ENCODE measurements at regions not wholly inside any gene's neighbourhood (a gene's known extent, or its start where the extent isn't known, plus 50 kb on each side); places are given as distances from the start of the nearest gene placed in this dataset.

DNA sequence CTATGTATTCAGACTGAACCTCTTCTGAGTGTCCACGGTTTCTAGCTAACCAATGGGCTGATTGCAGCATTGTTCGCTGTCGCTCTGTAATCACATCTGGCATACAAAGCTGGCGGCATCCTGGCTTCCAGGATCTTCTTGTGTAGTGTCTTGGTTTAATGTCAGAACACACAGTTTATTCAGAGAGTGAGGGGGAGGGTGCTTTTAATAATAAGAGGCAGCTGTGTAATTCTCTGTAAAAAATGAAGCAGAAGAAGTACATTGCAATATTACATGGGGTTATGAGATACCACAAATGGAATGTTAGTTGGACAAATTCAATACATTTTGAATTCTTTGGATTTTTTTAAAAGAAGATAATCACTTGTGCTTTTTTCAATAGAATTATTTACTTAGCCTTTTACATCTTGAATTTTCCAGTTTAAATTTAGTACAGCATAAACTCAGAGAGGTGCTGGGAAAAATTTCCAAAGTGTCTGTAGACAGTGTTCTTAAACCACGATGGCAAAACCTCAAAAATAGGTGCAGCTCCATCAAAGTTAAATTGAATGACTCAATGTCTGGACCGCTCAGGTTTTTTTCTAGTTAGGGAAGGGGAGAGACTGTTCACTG lies 206.0 kb downstream of the PCSK1 start:
- CTCF ChIA-PET: interaction anchor here (0.5 to 1.7 kb wide), 5 partner anchors 9 to 322 kb away, joined by 3 to 6 read pairs (median 4); no protein-coding TSS in a partner anchor
- Mint-ChIP-seq H3K27me3 (peaks cover 16% of the 10 kb centered on the region), H3K4me3 (no peak overlapping the region)

DNA sequence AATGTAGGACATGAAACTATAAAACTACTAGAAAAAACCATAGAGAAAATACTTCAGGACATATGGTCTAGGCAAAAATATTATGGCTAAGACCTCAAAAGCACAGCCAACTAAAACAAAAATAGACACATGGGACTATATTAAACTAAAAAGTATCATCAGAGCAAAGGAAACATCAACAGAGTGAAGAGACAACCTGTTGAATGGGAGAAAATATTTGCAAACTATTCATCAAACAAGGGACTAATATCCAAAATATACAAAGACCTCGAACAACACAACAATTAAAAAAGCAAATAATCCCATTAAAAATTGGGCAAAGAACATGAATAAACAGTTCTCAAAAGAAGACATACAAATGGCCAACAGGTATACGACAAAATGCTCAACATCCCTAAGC lies 210.9 kb downstream of the PCSK1 start:
- POLR2A ChIA-PET: no interaction called here
- DNase-seq: no peak
- H3K27ac Mint-ChIP-seq: no peak overlapping the region
- peaks cover 2% of the 10 kb centered on the region for H3K27me3 Mint-ChIP-seq
- H3K4me3 Mint-ChIP-seq: no peak overlapping the region
- no peaks in the 10 kb centered on the region for H3K36me3 Mint-ChIP-seq (ENCODE audit: low read depth)
- CTCF ChIA-PET: no interaction called here
- no peaks in the 10 kb centered on the region for H3K9me3 Mint-ChIP-seq
- H3K4me1 Mint-ChIP-seq: peaks cover 1% of the 10 kb centered on the region

More for the DNA sequence above, 206.0 kb downstream of the PCSK1 start:
- POLR2A ChIA-PET: interaction anchor here (0.6 kb wide), 1 partner anchor 1769 kb away, joined by 7 read pairs; no protein-coding TSS in a partner anchor
- no peaks in the 10 kb centered on the region for H3K4me1 Mint-ChIP-seq
- no peaks in the 10 kb centered on the region for H3K36me3 Mint-ChIP-seq (ENCODE audit: low read depth)
- DNase-seq: no peak
- no peak overlapping the region for H3K27ac Mint-ChIP-seq
- H3K9me3 Mint-ChIP-seq: no peaks in the 10 kb centered on the region

DNA sequence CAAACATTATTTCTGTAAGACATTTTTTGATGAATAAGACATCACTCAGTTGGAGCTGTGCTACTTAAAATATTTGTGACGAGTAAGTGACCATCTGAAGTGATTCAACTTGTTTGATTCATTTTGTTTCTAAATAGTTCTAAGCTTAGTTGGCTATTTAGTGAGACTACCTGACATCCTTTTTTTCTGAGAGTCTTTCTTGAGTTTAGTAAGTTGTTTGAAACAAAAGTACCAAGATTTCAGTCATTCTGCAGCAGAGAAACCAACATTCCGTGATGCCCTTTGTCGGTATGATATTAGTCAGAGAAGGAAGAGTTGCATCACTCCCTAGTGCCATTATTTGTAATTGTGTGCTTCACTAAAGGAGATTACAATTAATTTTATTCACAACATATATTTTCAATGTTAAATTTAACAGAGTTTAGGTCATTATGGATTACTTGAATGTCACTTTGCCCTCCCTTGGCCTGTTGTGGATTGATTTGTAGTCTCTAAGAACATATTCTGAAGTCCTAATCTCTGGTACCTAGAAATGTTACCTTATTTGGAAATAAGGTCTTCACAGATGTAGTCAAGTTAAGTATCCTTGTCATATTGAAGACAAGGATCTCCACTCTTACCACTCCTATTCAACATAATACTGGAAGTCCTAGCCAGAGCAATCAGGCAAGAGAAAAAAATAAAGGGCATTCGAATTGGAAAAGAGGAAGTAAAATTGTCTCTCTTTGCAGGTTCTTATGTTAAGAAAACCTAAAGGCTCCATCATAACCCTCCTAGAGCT lies 212.2 kb downstream of the PCSK1 start:
- H3K36me3 Mint-ChIP-seq (ENCODE audit: low read depth): no peaks in the 10 kb centered on the region
- no peaks in the 10 kb centered on the region for H3K27me3 Mint-ChIP-seq
- CTCF ChIA-PET: interaction anchor here (1.0 to 1.3 kb wide), 2 partner anchors 41 to 374 kb away, joined by 3 read pairs; no protein-coding TSS in a partner anchor
- no peak overlapping the region for H3K4me3 Mint-ChIP-seq
- H3K27ac Mint-ChIP-seq: no peak overlapping the region
- POLR2A ChIA-PET: no interaction called here
- peaks cover 1% of the 10 kb centered on the region for H3K4me1 Mint-ChIP-seq
- DNase-seq: no peak
- H3K9me3 Mint-ChIP-seq: no peaks in the 10 kb centered on the region

DNA sequence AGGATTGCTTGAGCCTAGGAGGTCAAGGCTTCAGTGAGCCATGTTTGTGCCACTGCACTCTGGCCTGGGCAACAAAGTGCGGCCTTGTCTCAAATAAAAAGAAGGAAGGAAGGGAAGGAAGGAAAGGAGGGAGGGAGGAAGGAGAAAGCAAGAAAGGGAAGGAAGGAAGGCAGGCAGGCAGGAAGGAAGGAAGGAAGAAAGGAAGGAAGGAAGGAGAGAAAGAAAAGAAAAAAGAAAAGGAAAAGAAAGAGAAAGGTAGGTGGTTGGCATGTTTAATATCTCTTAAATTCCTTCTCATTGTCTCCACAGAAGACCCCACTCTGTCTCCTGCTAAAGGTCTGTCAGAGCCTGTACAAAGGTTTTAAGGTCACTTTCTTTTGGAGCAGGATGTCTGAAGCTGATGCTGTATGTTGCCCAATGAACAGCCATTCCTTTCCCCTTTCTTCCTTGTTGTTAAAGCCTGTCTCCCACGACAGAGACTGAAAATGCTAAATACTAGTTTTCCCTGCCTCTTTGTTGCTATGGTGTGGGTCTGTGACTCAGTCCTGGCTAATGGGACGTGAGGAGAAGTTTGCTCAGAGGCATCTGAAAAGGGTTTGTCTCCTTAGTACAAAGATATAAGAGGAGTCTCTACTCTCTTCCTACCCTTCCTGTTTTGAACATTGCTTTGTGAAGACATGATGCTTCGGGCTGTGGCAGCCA lies 213.3 kb downstream of the PCSK1 start:
- POLR2A ChIA-PET: no interaction called here
- H3K4me3 Mint-ChIP-seq: no peak overlapping the region
- no peak overlapping the region for H3K27ac Mint-ChIP-seq
- H3K9me3 Mint-ChIP-seq: no peaks in the 10 kb centered on the region
- no peaks in the 10 kb centered on the region for H3K27me3 Mint-ChIP-seq
- CTCF ChIA-PET: interaction anchor here (1.0 to 1.3 kb wide), 2 partner anchors 42 to 373 kb away, joined by 3 read pairs; no protein-coding TSS in a partner anchor
- DNase-seq: no peak
- peaks cover 1% of the 10 kb centered on the region for H3K4me1 Mint-ChIP-seq
- H3K36me3 Mint-ChIP-seq (ENCODE audit: low read depth): no peaks in the 10 kb centered on the region

DNA sequence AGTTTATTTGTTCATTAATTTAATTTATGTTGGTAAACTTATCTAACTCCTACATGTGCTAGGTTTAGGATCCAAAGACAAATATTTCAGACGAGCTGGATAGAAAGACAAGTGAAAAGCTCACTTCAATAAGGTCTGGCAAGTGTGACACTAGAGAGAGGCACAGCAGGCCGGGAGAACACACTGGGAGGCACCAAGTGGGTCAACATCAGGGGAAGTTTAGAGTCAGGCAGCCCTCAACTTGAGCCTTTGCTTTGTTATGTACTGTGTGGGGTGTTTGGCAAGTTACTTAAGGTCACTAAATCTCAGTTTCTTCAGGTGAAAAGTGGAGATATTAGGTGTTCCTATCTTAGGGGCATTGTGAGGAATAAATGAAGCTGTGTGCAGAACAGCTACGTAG lies 214.4 kb downstream of the PCSK1 start:
- H3K9me3 Mint-ChIP-seq: no peaks in the 10 kb centered on the region
- H3K4me1 Mint-ChIP-seq: peaks cover 1% of the 10 kb centered on the region
- H3K36me3 Mint-ChIP-seq (ENCODE audit: low read depth): no peaks in the 10 kb centered on the region
- DNase-seq: no peak
- POLR2A ChIA-PET: no interaction called here
- H3K4me3 Mint-ChIP-seq: no peak overlapping the region
- H3K27ac Mint-ChIP-seq: no peak overlapping the region
- CTCF ChIA-PET: interaction anchor here (1.2 to 2.3 kb wide), 2 partner anchors 8 to 11 kb away, joined by 3 to 6 read pairs; no protein-coding TSS in a partner anchor
- no peaks in the 10 kb centered on the region for H3K27me3 Mint-ChIP-seq

DNA sequence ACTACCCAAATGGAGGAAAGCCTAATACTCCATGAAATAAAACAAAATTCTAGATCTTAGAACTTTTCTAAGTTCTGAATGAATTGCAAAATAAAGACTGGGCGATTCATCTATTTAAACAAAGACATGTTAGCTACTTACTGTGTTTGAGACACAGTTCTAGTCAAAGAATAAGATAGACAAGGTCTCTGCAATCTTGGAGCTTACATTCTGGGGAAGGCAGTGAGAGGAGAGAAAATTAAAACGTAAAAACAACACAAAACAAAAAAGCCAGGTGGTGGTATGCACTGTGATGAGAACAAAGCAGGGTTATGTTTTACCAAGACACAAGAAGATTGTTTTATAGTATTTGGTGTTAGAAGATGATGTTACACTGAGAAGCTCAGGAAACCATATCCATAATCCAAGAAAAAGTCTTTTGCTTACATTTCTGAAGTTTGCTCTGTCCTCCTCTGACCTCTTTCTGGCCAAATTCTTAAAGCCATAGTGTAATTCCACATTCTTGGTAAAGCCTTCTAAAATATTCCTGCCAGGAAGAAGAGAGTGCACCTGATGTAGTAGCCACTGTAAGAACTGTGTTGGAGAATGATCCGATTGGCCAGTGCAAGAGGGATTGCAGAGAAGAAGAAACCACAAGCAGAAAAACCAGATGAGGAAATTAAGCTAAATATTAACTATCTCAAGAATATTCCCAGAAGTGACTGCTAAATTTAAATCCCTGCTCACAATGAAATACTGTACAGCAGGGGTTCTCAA lies 218.4 kb downstream of the PCSK1 start:
- POLR2A ChIA-PET: no interaction called here
- CTCF ChIA-PET: interaction anchor here (0.6 to 1.2 kb wide), 3 partner anchors 13 to 416 kb away, joined by 3 to 4 read pairs (median 4); partner anchors contain the start of gene ELL2
- H3K4me3 Mint-ChIP-seq: no peak overlapping the region

DNA sequence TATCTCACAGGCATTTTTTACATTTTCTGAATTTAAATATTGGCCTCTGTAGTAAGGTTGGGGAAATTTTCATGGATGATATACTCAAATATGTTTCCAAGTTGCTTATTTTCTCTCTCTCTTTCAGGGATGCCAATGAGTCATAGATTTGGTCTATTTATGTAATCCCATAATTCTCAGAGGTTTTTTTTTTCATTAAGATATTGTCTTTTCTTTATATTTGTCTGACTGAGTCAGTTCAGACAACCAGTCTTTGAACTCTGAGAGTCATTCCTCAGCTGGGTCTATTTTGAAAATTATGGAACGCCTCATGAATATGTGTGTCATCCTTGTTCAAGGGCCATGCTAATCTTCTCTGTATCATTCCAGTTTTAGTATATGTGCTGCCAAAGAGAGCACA lies 223.2 kb downstream of the PCSK1 start:
- ChIA-PET POLR2A (no interaction called here), CTCF (no interaction called here)
- DNase-seq: no peak
- Mint-ChIP-seq H3K27me3 (peaks cover 9% of the 10 kb centered on the region), H3K4me3 (no peak overlapping the region), H3K36me3 (ENCODE audit: low read depth) (no peaks in the 10 kb centered on the region), H3K27ac (no peak overlapping the region), H3K9me3 (peaks cover 12% of the 10 kb centered on the region), H3K4me1 (no peaks in the 10 kb centered on the region)

More for the DNA sequence above, 218.4 kb downstream of the PCSK1 start:
- Mint-ChIP-seq H3K9me3 (no peaks in the 10 kb centered on the region), H3K36me3 (ENCODE audit: low read depth) (no peaks in the 10 kb centered on the region), H3K27ac (no peak overlapping the region), H3K4me1 (no peaks in the 10 kb centered on the region), H3K27me3 (peaks cover 8% of the 10 kb centered on the region)
- DNase-seq: no peak

DNA sequence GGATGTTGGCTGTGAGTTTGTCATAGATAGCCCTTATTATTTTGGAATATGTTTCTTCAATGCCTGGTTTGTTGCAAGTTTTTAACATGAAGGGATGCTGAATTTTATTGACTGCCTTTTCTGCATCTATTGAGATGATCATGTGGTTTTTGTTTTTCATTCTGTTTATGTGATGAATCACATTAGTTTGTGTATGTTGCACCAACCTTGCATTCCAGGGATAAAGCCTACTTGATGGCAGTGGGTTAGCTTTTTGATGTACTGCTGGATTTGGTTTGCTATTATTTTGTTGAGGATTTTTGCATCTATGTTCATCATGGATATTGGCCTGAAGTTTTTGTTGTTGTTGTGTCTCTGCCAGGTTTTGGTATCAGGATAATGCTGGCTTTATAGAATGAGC lies 225.6 kb downstream of the PCSK1 start:
- Mint-ChIP-seq H3K4me3 (no peak overlapping the region), H3K27me3 (peaks cover 6% of the 10 kb centered on the region), H3K9me3 (peaks cover 12% of the 10 kb centered on the region), H3K4me1 (no peaks in the 10 kb centered on the region), H3K27ac (no peak overlapping the region), H3K36me3 (ENCODE audit: low read depth) (no peaks in the 10 kb centered on the region)
- no peak for DNase-seq
- CTCF ChIA-PET: interaction anchor here (0.6 to 1.3 kb wide), 2 partner anchors 11 to 22 kb away, joined by 3 to 4 read pairs; no protein-coding TSS in a partner anchor
- POLR2A ChIA-PET: no interaction called here

DNA sequence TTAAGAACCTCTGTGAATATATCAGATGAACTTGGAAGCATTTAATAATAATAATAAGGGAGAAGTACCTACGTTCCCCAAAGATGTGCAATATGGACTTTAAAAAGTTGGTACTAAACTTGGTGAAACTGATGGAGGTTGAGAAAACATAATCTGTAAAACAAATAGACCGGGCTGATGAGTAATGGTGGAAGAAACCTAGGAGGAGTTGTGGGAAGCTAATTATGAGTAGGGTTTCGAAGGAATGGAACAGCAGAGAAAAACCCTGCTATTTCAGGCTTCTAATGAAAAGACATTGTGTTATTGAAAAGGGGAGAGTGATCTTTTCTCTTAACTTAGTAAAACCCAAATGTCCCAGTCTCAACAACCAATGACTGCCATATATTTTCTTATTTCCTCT lies 229.3 kb downstream of the PCSK1 start:
- H3K4me3 Mint-ChIP-seq: no peak overlapping the region
- no peak overlapping the region for H3K27ac Mint-ChIP-seq
- CTCF ChIA-PET: interaction anchor here (1.3 kb wide), 1 partner anchor 11 kb away, joined by 3 read pairs; no protein-coding TSS in a partner anchor
- POLR2A ChIA-PET: no interaction called here
- H3K9me3 Mint-ChIP-seq: peaks cover 12% of the 10 kb centered on the region
- peaks cover 6% of the 10 kb centered on the region for H3K27me3 Mint-ChIP-seq
- no peaks in the 10 kb centered on the region for H3K36me3 Mint-ChIP-seq (ENCODE audit: low read depth)
- H3K4me1 Mint-ChIP-seq: no peaks in the 10 kb centered on the region
- no peak for DNase-seq

DNA sequence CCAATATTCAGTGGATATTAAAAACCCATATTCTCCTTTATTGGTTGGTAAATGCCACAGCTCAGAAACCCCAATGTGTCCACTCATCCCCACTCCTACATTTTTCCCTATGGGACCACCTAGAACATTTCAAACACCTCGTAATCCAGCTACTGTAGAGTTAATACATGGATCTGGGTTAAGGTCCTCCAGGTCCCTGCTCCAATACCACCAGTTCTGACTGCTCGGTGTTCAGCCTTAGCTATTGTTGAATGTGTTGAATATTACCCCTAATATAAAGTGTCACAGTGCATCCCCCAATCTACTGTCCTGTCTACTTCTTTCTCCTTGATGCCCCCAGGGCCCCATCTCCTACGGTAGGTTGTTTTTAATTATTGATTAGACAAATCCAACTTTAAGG lies 231.5 kb downstream of the PCSK1 start:
- no peak for DNase-seq
- Mint-ChIP-seq H3K27me3 (peaks cover 6% of the 10 kb centered on the region), H3K27ac (no peak overlapping the region), H3K36me3 (ENCODE audit: low read depth) (no peaks in the 10 kb centered on the region), H3K9me3 (no peaks in the 10 kb centered on the region), H3K4me3 (no peak overlapping the region), H3K4me1 (no peaks in the 10 kb centered on the region)
- ChIA-PET POLR2A (no interaction called here), CTCF (interaction anchor here (0.9 to 2.2 kb wide), 4 partner anchors 12 to 57 kb away, joined by 3 to 7 read pairs (median 3); no protein-coding TSS in a partner anchor)

DNA sequence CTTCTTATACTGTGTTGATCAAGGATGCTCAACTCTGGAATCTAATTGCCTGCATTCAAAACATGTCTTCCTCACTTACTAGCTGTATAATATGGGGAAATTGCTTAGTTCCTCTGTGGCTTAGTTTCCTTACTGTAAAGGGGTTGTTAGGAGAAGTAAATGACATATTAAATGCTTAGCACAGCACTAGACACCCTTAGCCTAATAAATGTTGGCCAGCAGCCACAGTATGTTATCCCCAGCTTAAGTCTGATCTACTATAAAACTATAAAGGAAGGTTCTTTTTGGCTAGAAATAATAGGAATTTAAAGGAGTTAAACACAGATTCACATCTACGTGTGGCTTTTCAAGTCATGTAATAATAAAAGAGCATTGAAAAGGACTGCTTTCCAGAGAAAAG lies 232.4 kb downstream of the PCSK1 start:
- H3K4me3 Mint-ChIP-seq: no peak overlapping the region
- DNase-seq: no peak
- H3K27me3 Mint-ChIP-seq: peaks cover 6% of the 10 kb centered on the region
- no peaks in the 10 kb centered on the region for H3K36me3 Mint-ChIP-seq (ENCODE audit: low read depth)
- no peaks in the 10 kb centered on the region for H3K9me3 Mint-ChIP-seq
- POLR2A ChIA-PET: no interaction called here
- CTCF ChIA-PET: interaction anchor here (1.4 to 2.2 kb wide), 2 partner anchors 13 to 56 kb away, joined by 3 to 7 read pairs; no protein-coding TSS in a partner anchor
- H3K27ac Mint-ChIP-seq: no peak overlapping the region
- no peaks in the 10 kb centered on the region for H3K4me1 Mint-ChIP-seq

DNA sequence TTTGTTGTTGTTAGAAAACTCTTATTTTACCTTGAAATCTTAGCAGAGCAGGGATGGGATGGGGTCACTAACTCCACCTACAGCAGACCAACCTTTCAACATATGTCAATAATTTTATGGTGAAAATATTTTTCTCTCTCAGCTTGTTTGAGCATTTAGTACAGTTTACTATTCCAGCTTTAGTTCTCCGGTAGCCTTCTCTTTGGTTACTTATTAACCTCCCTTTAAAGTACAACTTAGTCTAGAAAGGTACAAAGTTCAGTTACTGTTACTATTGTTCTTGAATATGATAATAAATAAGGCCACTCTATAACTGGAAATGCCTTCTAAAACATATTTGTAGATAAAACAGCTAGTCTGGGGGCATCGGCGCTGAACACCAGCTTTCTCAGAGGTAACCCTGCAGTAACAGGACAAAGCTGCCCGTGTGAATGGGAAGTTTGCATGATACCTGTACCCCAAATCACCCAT lies 233.3 kb downstream of the PCSK1 start:
- H3K9me3 Mint-ChIP-seq: no peaks in the 10 kb centered on the region
- CTCF ChIA-PET: no interaction called here
- H3K27me3 Mint-ChIP-seq: peaks cover 4% of the 10 kb centered on the region
- H3K4me3 Mint-ChIP-seq: no peak overlapping the region
- H3K4me1 Mint-ChIP-seq: no peaks in the 10 kb centered on the region
- H3K27ac Mint-ChIP-seq: no peak overlapping the region
- DNase-seq: no peak
- POLR2A ChIA-PET: no interaction called here
- H3K36me3 Mint-ChIP-seq (ENCODE audit: low read depth): no peaks in the 10 kb centered on the region

Data from activated CD4-positive, alpha-beta T cell treated with anti-CD3 and anti-CD28 coated beads, Interleukin-2, amount 10 ng/mL, durations not matched to agents 7 days and 5 days (primary cell).